ENCODE measurements at regions not wholly inside any gene's neighbourhood (a gene's known extent, or its start where the extent isn't known, plus 50 kb on each side); places are given as distances from the start of the nearest gene placed in this dataset.

- DNase-seq (ENCODE audit: low spot score): no peak
Observed at GRCh38 chr18:43649649-43650357, 372.5 kb upstream of the SYT4 start.

GRCh38 chr18:43650426-43650825, 373.1 kb upstream of the SYT4 start:
- no peak for DNase-seq (ENCODE audit: low spot score)

DNA sequence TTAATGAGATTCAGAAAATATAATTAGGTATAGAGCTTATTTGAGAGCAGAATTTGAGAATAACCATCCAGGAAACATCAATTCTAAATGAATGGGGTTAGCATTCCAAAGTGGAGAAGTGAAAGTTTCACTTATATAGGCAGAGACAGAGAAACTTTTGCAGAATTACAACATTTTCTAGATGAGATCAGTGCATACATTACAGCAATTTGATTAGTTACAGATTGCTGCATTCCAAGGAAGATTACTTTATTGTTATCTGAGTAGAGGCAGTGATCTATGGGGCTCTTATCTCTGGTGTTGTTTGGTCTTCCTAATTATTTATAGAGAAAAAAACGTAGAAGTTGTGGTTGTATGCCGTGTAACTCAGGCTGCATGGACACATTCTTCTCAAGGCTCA, 373.8 kb upstream of the SYT4 start:
- no peak for DNase-seq (ENCODE audit: low spot score)

- no peak for DNase-seq (ENCODE audit: low spot score)
Observed at GRCh38 chr18:43656547-43656946, 379.3 kb upstream of the SYT4 start.

- DNase-seq (ENCODE audit: low spot score): no peak
Observed at GRCh38 chr18:43661570-43661969, 384.3 kb upstream of the SYT4 start.

DNA sequence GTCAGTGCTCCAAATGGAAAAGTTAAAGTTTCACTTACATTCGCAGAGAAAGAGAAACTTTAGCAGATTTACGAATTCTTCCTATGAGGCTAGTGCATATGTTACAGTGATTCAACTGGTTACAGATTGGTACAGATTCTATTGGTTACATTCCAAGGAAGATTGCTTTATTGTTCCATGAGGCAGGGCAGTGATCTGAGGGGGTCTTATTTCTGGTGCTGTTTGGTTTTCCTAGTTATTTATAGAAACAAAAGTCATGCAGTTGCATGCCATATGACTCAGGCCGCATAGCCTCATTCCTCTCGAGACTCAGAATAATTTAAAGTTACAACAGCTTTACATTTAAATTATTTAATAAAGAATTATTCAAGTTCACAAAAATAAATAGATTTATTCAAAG, 385.4 kb upstream of the SYT4 start:
- no peak for DNase-seq (ENCODE audit: low spot score)

DNA sequence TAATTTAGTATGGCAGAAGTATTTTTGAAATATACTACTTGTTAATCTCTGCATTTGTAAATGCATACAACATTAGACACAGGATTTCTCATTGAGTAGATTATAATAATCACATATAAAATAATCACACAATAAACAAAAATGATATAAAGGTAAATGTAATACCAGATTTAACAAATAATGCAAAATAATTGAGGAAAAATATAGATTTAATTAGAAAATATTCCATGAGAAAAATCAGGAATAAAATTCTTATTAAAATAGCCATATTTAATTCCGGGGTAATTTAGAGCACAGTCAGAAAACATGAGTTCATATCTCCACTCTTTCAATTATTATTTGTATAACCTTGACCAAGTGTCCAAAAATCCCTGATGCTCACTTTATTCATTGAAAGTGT, 385.9 kb upstream of the SYT4 start:
- no peak for DNase-seq (ENCODE audit: low spot score)

- no peak for DNase-seq (ENCODE audit: low spot score)
Observed at GRCh38 chr18:43664487-43665008, 387.3 kb upstream of the SYT4 start.

GRCh38 chr18:43665105-43665788, 388.0 kb upstream of the SYT4 start:
- no peak for DNase-seq (ENCODE audit: low spot score)

- no peak for DNase-seq (ENCODE audit: low spot score)
Observed at GRCh38 chr18:43668866-43669265, 391.6 kb upstream of the SYT4 start.

DNA sequence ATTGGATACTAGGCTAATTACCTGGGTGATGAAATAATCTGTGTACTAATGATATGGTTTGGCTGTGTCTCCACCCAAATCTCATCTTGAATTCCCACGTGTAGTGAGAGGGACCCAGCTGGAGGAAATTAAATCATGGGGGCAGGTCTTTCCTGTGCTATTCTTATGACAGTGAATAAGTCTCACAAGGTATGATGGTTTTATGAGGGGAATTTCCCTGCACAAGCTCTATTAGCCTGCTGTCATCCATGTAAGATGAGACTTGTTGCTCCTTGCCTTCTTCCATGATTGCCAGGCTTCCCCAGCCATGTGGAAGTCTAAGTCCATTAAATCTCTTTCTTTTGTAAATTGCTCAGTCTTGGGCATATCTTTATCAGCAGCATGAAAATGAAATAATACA, 394.1 kb upstream of the SYT4 start:
- DNase-seq (ENCODE audit: low spot score): no peak

GRCh38 chr18:43680096-43680495, 402.8 kb upstream of the SYT4 start:
- no peak for DNase-seq (ENCODE audit: low spot score)

GRCh38 chr18:43681661-43682060, 404.4 kb upstream of the SYT4 start:
- DNase-seq (ENCODE audit: low spot score): no peak

DNA sequence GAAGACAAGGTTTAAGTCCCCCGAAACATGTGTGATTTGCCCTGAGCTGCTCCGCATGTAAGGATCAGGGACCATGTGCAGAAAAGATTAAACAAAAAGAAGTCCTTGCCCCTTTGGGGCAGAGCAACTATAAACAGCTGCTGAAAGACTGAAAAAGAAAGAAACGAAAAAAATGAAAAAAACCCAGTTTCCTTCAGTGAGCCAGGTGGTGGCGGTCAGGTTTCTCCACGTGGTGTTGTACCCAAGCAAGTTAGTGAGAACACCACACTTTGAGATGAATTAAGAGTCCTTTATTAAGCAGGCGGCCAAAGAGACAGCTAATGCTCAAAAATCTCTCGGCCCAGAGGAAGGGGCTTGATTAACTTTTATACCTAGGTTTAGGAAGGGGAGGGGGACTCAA, 404.9 kb upstream of the SYT4 start:
- no peak for DNase-seq (ENCODE audit: low spot score)

GRCh38 chr18:43686709-43687108, 409.4 kb upstream of the SYT4 start:
- no peak for DNase-seq (ENCODE audit: low spot score)

DNA sequence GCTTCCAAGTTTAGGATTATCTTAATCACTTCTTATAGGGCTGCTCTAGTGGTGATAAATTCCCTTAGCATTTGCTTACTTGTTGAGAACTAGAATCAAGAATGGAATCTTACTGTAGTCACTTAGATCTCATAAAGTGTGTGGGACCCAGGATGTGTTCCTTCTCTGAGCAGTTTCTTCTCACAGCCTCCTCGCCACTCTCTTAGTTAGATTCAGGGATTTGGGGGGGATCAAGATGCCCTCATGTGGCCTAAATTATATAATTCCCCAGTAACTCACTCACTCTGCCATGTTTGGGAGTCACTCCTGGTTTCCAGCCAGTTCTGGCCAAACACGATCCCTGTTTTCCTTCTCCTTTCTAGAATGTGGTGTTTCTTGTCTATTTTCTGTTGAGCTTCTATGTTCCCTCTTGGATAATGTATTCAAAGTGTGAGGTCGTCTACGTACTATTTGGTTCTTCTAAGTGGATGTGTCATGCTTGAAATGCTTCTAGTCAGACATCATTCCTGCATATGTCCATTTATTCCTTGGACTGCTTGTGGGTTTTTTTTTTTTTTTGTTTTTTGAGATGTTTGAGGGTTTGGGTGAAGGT, 414.9 kb upstream of the SYT4 start:
- no peak for DNase-seq (ENCODE audit: low spot score)

DNA sequence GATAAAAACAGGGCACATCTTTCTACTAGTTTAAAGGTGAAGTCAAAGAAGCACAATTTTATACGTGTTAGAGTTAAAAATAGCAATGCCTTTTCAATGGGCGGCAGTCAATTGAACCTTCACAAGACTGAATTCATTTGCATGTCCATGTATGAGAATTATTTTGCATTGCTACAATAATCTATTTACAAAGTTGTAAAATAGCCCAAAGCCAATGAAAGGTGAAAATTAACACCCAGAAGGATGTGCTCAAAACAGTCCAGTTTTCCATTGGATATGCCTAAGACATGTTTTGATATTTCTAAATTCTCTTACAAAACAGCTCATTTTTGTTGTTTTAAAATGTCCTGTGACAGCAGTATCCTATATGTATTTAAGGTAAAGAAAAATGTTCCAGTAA, 425.1 kb upstream of the SYT4 start:
- DNase-seq (ENCODE audit: low spot score): no peak

- no peak for DNase-seq (ENCODE audit: low spot score)
Observed at GRCh38 chr18:43703050-43703449, 425.8 kb upstream of the SYT4 start.

GRCh38 chr18:43705850-43706249, 428.6 kb upstream of the SYT4 start:
- DNase-seq (ENCODE audit: low spot score): no peak

- no peak for DNase-seq (ENCODE audit: low spot score)
Observed at GRCh38 chr18:43710135-43710534, 432.8 kb upstream of the SYT4 start.

GRCh38 chr18:43714343-43715010, 437.2 kb upstream of the SYT4 start:
- DNase-seq (ENCODE audit: low spot score): no peak

DNA sequence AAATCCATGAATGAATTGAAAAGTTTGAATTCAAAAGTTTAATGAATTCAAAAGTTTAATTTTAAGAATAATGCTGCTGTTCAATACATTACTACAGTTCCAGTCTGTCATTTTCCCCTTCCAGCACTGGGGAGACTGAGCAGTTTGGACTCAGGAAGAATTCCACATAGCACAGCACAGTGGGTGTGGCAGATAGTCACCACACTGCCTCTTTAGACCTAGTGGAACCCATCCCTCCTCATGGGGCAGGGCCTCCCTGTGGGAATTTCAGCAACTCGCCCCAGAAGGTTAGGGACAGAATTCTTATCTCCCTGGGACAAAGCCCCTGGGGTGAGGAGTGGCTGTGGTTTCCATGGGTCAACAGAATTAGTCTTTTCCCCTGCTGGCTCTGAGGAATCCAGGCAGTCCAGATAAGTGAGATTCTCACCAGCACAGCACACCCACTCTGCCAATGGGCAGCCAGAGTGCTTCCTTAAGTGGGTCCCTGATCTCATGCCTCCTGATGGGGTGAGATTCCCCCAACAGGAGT, 442.0 kb upstream of the SYT4 start:
- no peak for DNase-seq (ENCODE audit: low spot score)

DNA sequence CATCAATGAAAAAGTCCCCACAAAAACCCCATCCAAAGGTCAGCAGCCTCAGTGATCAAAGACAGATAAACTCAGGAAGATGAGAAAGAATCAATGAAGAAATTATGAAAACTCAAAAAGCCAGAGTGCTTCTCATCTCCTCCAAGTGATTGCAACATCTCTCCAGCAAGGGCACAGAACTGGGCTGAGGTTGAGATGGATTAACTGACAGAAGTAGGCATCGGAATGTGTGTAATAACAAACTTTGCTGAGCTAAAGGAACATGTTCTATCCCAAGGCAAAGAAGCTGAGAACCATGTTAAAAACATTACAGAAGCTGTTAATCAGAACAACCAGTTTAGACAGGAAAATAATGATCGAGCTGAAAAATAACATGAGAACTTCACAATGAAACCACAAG, 442.8 kb upstream of the SYT4 start:
- DNase-seq (ENCODE audit: low spot score): no peak

Measured in left forelimb (tissue), 1 donor.